Activated CD8-positive, alpha-beta memory T cell treated with anti-CD3 and anti-CD28 coated beads, Interleukin-2, amount 50 U/mL, for 4 hours (primary cell): ENCODE measurements at regions not wholly inside any gene's neighbourhood (a gene's known extent, or its start where the extent isn't known, plus 50 kb on each side); places are given as distances from the start of the nearest gene placed in this dataset.

ENCODE experiments used
- DNase-seq: peaks from one replicate; pipeline ENCODE4 v3.0.0-alpha.2; 2020

DNA sequence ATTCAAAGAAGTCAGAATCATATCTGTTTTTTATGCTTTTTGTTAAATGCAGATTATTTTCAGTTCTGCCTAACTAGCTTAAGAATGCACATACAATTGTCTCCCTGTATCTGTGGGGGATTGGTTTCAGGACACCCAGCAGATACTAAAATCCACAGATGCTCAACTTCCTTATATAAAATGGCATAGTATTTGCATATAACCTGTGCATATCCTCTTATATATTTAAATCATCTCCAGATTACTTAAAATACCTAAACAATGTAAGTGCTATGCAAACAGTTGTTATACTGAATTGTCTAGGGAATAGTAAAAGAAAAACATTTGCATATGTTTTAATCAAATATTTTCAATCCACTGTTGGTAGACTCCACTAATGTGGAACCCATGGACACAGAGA lies 279.4 kb downstream of the TMA16 start:
- DNase-seq = no peak

GRCh38 chr4:163776957-163777356 lies 282.5 kb downstream of the TMA16 start:
- DNase-seq = no peak

DNA sequence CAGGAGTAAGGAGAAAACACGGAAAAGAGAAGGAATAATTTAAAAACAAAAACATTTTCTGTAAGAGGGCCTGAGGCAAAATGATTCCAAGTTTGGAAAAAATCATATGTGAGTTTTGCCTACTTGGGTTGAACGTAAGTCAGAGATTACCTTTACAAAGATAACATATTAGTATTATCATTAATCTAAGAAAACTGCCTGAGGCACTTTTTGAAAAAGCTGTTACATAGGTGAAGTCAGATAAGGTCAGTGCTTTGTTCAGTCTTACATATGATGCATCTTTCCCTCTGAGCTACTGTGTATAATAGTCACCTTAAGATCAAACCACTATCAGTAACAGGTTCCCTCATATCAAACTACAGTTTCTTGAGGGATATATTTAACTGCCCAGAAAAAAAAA lies 287.2 kb downstream of the TMA16 start:
- DNase-seq = no peak

DNA sequence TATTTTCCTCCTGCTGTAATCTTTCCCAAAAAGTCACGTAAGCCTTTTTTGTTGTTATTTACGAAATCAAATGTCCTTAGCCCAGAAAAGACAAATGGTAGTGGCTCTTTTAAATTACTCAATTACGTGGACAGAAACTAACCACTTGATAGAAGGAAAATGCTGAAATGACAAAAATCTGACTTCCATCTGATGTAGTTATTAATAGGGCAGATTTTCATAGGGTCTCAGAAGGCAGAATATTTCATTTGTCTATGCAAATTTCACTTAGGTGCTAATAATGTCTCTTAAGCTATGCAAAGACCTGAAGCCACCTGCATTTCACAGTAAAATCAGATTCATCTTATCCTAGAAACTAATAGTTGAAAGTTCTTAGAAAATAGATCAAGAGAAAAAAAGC lies 295.7 kb downstream of the TMA16 start:
- DNase-seq = no peak

GRCh38 chr4:163795885-163796284 lies 301.4 kb downstream of the TMA16 start:
- DNase-seq = no peak

- no peak for DNase-seq
Measured at GRCh38 chr4:163804001-163804400, 309.5 kb downstream of the TMA16 start.

DNA sequence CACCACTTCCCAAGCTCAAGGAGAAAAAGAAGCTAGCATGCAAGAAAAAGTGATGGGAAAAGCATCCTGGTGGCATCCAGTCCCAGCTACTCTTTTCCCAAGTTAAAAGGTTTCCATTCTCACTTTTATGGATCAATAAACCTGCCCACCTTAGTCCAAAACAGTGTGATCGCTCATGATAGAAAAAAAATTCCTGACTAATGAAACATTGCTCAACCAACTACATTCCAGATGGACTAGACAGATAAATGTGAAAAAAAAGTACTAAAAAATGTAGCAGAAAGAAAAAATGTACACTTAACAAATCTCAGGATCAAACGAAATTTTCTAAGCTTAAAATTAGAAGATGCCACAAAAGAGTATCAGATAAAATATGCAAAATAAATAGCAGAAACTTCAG lies 312.2 kb downstream of the TMA16 start:
- DNase-seq = no peak

DNA sequence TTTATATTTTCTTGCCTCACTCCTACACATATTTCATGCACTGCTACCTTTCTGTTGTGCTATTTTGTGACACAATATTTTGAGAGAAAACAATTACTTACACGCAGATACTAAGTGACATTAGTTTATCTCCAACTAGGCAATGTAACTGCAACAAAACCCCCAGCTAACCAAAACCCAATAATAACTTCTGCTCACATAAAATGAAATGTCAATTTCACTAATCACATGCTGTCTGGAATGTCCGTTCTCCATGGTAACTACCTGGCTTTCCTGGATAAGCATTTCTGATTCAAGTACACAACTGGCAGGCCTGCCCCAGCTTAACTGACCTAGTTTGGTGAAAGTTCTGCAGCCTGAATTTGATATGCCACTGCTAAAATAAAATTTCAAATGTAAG lies 313.5 kb downstream of the TMA16 start:
- no peak for DNase-seq

DNA sequence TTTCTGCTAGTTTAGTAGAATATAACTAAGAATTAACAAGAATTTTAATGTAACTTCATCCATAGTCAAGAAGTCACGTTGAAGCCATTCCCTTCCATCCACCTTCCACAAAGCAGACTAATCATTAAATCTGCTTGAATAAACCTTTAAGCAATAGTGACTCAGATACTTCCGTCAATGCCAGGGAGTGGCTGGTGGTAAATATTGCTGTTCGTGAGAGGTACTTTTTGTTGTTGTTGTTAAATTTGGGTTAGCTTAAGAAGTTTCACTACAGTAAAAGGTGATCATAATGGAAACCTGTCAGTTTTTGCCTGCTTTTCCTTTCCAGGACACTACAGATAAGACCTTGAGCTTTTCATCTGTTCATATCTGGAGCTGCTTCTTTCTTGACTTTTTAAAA lies 316.3 kb downstream of the TMA16 start:
- no peak for DNase-seq

DNA sequence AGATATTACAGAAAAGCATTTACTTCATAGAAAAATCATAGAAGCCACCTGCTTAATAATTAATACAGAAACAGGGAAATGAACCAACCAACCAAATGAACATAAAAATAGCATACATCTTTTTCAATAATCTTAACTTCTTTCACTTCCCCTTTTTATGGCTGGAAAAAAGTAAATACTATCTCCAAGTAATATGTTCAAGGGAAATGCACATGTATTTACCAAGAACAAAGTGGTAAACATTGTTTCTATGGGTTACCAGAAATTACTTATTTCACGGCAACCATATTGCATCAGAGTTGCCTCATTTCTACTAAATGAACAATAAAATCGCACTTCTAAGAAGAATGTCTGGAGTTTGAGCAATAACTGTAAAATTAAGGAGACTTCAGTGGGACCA lies 321.3 kb downstream of the TMA16 start:
- no peak for DNase-seq

DNA sequence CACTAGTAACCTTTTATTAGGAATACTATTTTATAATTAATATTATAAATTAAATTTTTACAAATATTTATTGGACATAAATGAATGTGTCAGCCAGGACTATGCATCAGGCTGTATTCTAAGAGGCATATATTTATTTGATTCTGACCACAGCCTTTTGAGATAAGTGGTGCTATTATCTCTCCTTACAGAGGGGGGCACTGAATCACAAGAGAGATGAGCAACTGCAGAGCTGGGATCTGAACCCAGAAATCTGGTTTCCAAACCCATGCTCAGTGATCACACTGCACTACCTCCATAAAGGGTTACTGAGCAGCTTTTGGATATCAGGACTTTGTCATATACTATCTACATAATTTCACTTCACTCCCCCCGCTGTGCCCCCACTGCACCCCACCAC lies 322.0 kb downstream of the TMA16 start:
- DNase-seq = no peak

DNA sequence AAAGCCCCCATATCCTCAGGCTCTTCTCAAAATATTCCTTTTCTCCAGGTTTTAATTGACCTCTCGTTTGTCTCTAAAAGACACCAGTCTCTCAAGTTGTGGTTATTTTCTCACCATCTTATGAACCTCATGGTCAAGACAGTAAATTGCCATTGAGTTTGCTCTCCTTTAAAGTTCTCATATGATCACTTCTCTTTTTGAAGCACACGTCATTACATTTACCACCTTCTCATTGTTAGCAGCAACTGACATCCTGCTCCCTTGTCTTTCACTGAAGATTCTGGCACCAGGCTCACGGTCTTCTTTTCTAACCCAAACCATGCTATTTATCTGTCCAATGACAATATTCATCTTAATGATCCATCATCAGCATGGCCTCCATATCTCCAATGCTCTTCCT lies 324.2 kb downstream of the TMA16 start:
- DNase-seq = no peak

DNA sequence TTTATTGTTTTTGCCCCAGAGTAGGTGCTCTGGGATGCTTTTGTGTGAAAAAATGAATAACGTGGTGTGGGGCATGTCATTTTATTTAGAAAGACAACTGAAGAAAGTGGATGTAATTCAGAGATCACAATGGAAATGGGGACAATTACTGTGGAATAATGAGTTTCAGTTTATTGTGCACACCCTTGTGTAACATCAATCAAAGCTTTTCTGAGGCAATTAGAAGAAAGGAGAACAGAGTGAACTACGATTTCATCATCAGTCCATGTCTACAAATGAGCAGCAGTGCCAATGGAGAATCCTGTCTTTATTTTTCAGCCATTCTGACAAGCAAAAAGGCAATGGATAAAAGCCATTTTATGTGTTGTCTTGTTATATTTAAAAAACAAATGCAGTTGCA lies 339.2 kb downstream of the TMA16 start:
- DNase-seq = no peak

DNA sequence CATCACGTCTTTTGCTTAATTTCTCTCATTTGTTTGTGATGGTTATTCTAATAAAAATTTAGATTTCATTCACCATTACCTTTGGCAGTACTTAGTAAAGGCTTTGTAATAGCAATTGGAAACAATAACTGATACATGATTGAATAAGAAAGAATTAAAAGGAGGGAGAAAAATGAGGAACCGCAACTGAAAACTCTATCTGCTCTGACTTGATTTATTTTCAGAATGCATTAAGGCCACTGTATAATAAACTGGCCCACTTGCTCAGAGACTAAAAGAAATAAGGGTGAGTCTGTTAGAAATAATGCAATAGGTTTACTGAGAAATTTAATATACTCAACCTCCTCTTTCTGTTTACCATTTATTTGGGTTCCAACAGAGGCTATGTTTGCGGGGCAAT lies 351.5 kb downstream of the TMA16 start:
- DNase-seq = no peak

- no peak for DNase-seq
Measured at GRCh38 chr4:163852246-163852645, 357.8 kb downstream of the TMA16 start.

GRCh38 chr4:163857903-163858302 lies 363.4 kb downstream of the TMA16 start:
- no peak for DNase-seq

GRCh38 chr4:163858515-163858914 lies 364.0 kb downstream of the TMA16 start:
- no peak for DNase-seq

GRCh38 chr4:163863082-163863481 lies 368.6 kb downstream of the TMA16 start:
- no peak for DNase-seq

- no peak for DNase-seq
Measured at GRCh38 chr4:163865010-163865409, 370.5 kb downstream of the TMA16 start.

GRCh38 chr4:163866728-163867315 lies 372.3 kb downstream of the TMA16 start:
- DNase-seq = no peak

- DNase-seq = no peak
Measured at GRCh38 chr4:163868445-163868844, 374.0 kb downstream of the TMA16 start.

DNA sequence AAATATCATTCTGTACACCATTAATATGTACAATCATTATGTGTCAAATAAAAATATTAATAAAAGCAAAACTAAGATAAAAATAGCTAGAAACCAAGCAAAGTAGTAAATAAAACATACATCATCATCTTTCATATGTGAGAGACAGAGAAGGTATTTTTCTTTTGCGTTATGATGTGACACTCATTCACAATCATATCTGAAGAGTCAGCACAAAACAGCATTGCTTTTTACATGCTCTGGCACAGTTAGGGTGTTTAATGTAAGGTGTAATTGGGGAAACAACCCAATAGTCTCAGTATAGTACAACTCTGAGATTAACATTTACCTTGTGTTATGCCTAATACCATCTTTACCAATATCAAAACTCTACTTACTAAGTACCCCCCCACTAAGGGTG lies 376.6 kb downstream of the TMA16 start:
- DNase-seq = no peak

DNA sequence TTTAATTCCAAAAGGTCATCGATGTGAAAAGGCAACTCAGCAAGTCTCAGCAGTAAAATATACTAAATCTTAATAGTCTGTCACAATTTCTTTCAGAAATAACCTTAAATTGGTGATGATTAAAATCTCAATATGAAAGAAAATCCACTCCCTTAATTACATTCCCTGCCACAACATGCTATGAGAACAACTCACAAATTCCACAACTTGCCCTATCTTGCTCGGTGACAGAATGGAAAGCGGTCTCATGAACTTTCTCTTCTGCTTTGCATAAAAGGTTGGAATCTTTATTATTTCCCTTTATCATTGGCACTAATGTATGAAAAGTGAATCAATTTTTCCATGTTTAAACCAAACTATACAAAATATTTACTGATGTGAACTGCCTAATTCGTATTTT lies 380.8 kb downstream of the TMA16 start:
- no peak for DNase-seq

DNA sequence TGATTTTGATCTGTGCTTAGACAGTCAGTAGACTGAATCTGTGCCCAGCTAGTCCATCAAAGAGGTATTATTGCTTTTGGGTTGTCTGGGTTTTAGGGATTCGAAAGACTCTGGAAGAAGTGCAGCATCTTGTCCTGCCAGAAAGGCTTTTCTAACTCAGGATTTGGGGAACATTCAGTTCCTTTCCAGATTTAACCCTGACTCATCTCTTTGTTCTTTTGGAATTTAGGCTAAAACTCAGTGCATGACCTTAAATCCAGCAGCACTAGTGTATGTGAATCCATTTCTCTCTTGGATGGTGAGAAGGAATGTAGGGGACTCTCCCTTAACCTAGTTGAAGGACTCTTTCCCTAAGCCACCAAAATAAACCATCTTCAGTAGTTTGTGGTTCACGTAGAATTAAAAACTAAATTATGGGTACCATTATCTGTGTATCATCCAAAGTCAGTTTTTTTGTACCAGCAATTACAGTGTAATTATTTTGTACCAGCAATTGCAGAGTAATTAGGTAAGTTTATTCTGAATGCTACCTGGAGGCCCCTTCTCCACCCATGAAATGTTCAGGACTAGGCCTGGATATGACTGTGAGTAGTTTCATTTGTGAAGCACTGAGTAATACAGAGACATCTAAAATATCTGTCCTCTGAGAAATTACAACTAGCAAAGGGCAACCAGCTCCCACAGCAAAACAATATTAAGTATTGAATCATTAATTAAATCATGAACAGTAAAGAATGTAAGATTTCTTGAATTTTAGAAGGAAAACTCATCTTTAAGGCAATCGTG lies 384.0 kb downstream of the TMA16 start:
- DNase-seq = no peak

DNA sequence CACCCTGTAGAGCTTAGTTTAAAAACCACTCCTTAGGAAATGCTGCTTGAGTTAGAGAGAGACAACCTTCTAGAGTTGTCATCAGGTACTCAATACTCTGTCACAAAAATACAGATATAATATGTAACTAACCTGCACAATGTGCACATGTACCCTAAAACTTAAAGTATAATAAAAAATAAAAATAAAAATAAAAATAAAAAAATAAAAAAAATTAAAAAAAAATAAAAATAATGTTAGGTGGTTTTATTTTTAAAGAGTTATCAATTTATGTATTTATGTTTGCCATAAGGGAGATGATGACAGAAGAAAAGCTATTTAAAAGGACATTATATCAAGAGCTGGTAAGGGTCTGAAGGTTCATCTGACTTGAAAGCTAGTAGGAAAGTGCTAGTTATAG lies 397.9 kb downstream of the TMA16 start:
- no peak for DNase-seq
